Type B pancreatic cell (in vitro differentiated cells): ENCODE measurements at regions not wholly inside any gene's neighbourhood (a gene's known extent, or its start where the extent isn't known, plus 50 kb on each side); places are given as distances from the start of the nearest gene placed in this dataset.

Source experiments
- DNase-seq: peaks from one replicate; pipeline ENCODE4 v3.0.0; 2021; ENCODE audit warnings: mixed read lengths; ENCODE audit not compliant: unreplicated experiment; ENCODE audit errors: extremely low spot score
- H3K27ac Mint-ChIP-seq: 2 replicates; pipeline ENCODE4 v1.8.0; 2021; ENCODE audit warnings: mild to moderate bottlenecking, mixed read lengths
- H3K27me3 Mint-ChIP-seq: 2 replicates; pipeline ENCODE4 v1.8.0; 2021; ENCODE audit warnings: mixed read lengths
- H3K36me3 Mint-ChIP-seq: 2 replicates; pipeline ENCODE4 v1.8.0; 2021; ENCODE audit warnings: mixed read lengths
- H3K4me1 Mint-ChIP-seq: one replicate; pipeline ENCODE4 v1.8.0; 2021; ENCODE audit warnings: mixed read lengths; ENCODE audit not compliant: unreplicated experiment
- H3K4me3 Mint-ChIP-seq: 2 replicates; pipeline ENCODE4 v1.8.0; 2021; ENCODE audit warnings: mild to moderate bottlenecking, mixed read lengths
- H3K9me3 Mint-ChIP-seq: 2 replicates; pipeline ENCODE4 v1.8.0; 2021; ENCODE audit warnings: mixed read lengths
- CTCF ChIP-seq: fragments of 200-600 bp; sonication (generic); conservative IDR thresholded peaks from 2 replicates; pipeline ENCODE4 v1.5.0; 2021; ENCODE audit warnings: antibody characterized with exemption, mild to moderate bottlenecking

- no peak overlapping the region for H3K4me3 Mint-ChIP-seq
Observed at GRCh38 chr4:140249351-140249750, 95.4 kb upstream of the MAML3 start.

GRCh38 chr4:140247237-140247636 is 93.3 kb upstream of the MAML3 start:
- H3K9me3 Mint-ChIP-seq, result no peaks in the 10 kb centered on the region
- no peaks in the 10 kb centered on the region for H3K36me3 Mint-ChIP-seq
- H3K4me3 Mint-ChIP-seq, result no peak overlapping the region
- H3K27ac Mint-ChIP-seq, result no peak overlapping the region
- peaks cover 49% of the 10 kb centered on the region for H3K4me1 Mint-ChIP-seq
- no peak for TF ChIP-seq CTCF
- no peak for DNase-seq
- H3K27me3 Mint-ChIP-seq, result no peaks in the 10 kb centered on the region

More at GRCh38 chr4:140249351-140249750, 95.4 kb upstream of the MAML3 start:
- peak overlapping the region; percentile 38 for H3K27ac Mint-ChIP-seq
- no peaks in the 10 kb centered on the region for H3K27me3 Mint-ChIP-seq
- no peak for TF ChIP-seq CTCF
- H3K4me1 Mint-ChIP-seq, result peaks cover 43% of the 10 kb centered on the region
- no peaks in the 10 kb centered on the region for H3K9me3 Mint-ChIP-seq
- H3K36me3 Mint-ChIP-seq, result no peaks in the 10 kb centered on the region
- DNase-seq, result no peak

- H3K9me3 Mint-ChIP-seq, result no peaks in the 10 kb centered on the region
- no peaks in the 10 kb centered on the region for H3K27me3 Mint-ChIP-seq
- H3K36me3 Mint-ChIP-seq, result no peaks in the 10 kb centered on the region
- no peak for DNase-seq
- no peak overlapping the region for H3K4me3 Mint-ChIP-seq
- H3K4me1 Mint-ChIP-seq, result peaks cover 45% of the 10 kb centered on the region
- no peak overlapping the region for H3K27ac Mint-ChIP-seq
- TF ChIP-seq CTCF, result no peak
Observed at GRCh38 chr4:140246216-140246615, 92.2 kb upstream of the MAML3 start.

GRCh38 chr4:140244328-140244727 is 90.3 kb upstream of the MAML3 start:
- Mint-ChIP-seq H3K27ac (no peak overlapping the region), H3K27me3 (no peaks in the 10 kb centered on the region), H3K36me3 (no peaks in the 10 kb centered on the region), H3K4me1 (peaks cover 41% of the 10 kb centered on the region), H3K9me3 (no peaks in the 10 kb centered on the region), H3K4me3 (no peak overlapping the region)
- DNase-seq, result no peak
- TF ChIP-seq CTCF, result no peak

- peak overlapping the region; percentile 81 for H3K27ac Mint-ChIP-seq
Observed at GRCh38 chr4:140243278-140243753, 89.3 kb upstream of the MAML3 start.

More at GRCh38 chr4:140243278-140243753, 89.3 kb upstream of the MAML3 start:
- no peaks in the 10 kb centered on the region for H3K9me3 Mint-ChIP-seq
- TF ChIP-seq CTCF, result no peak
- H3K27me3 Mint-ChIP-seq, result no peaks in the 10 kb centered on the region
- H3K36me3 Mint-ChIP-seq, result no peaks in the 10 kb centered on the region
- peak overlapping the region; percentile 29 for H3K4me3 Mint-ChIP-seq
- peaks cover 43% of the 10 kb centered on the region for H3K4me1 Mint-ChIP-seq
- DNase-seq, result no peak
